H1 (cell line): ENCODE measurements at regions not wholly inside any gene's neighbourhood (a gene's known extent, or its start where the extent isn't known, plus 50 kb on each side); places are given as distances from the start of the nearest gene placed in this dataset.

Source experiments
- CBX8 ChIP-seq: fragments of 300-800, 300-1000 bp; sonication (generic); IDR thresholded peaks from 2 replicates; pipeline ENCODE4 v1.7.1; 2016; ENCODE audit warnings: low read depth, low read length, borderline replicate concordance
- CHD1 ChIP-seq: IDR thresholded peaks from 2 replicates; pipeline ENCODE4 v1.6.1; 2012; ENCODE audit warnings: low read depth, low read length, improper control_type of control experiment
- GTF2F1 ChIP-seq: IDR thresholded peaks from 2 replicates; pipeline ENCODE4 v1.6.1; 2012; ENCODE audit warnings: low read depth, low read length, improper control_type of control experiment, borderline replicate concordance
- HDAC2 ChIP-seq, 2 experiments: fragments of 300-600 bp in 1 of 2; sonication (generic) in 1 of 2; IDR thresholded peaks; 2 replicates each; pipeline ENCODE4 v1.6.1; 2011 to 2012; ENCODE audit warnings: low read depth in 2 of 2, low read length in 2 of 2, mild to moderate bottlenecking in 2 of 2, moderate library complexity in 2 of 2, borderline replicate concordance in 1 of 2, inconsistent platforms in 1 of 2
- POLR2A ChIP-seq, 2 experiments: IDR thresholded peaks; 1 replicate in 1 of 2; 2 replicates in 1 of 2; pipeline ENCODE4 v1.6.1; 2011; ENCODE audit warnings: low read depth in 2 of 2, low read length in 2 of 2, mild to moderate bottlenecking in 2 of 2; ENCODE audit errors: control extremely low read depth in 1 of 2
- TF ChIP-seq, protein P1 (sequence below), 3 experiments: IDR thresholded peaks; 1 replicate in 2 of 3; 2 replicates in 1 of 3; pipeline versions ENCODE4 v1.5.1 to v1.6.1; 2011; ENCODE audit warnings: low read length in 3 of 3, mild to moderate bottlenecking in 3 of 3, inconsistent platforms in 2 of 3, low read depth in 1 of 3, moderate library complexity in 1 of 3; ENCODE audit not compliant: insufficient read depth in 1 of 3; ENCODE audit errors: control extremely low read depth in 1 of 3
- TF ChIP-seq, protein P2 (sequence below): IDR thresholded peaks from 2 replicates; pipeline ENCODE4 v1.6.1; 2011; ENCODE audit warnings: low read length, improper control_type of control experiment
- TF ChIP-seq, protein P3 (sequence below): IDR thresholded peaks from 2 replicates; pipeline ENCODE4 v1.6.1; 2012; ENCODE audit warnings: low read length, inconsistent platforms

DNA sequence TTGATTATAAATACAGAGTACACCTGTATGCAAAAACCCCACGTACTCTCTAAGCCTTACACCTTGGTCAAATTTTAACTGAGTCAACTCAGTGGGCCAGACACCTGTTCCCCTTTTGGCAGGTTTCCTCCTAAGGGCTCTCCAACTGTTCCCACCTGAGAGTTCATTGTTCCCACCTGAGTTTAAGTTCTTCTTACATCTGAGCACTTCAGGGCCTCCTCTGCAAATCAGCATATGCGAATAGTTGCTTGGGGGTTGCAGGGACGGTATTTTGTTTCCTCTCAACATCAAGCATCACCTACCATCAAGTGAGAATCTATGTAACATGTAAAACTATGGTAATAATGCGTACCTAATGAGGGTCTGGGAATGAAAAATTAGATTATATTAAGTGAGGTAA, 300.0 kb downstream of the PIK3R1 start:
- TF ChIP-seq, protein P1, sequence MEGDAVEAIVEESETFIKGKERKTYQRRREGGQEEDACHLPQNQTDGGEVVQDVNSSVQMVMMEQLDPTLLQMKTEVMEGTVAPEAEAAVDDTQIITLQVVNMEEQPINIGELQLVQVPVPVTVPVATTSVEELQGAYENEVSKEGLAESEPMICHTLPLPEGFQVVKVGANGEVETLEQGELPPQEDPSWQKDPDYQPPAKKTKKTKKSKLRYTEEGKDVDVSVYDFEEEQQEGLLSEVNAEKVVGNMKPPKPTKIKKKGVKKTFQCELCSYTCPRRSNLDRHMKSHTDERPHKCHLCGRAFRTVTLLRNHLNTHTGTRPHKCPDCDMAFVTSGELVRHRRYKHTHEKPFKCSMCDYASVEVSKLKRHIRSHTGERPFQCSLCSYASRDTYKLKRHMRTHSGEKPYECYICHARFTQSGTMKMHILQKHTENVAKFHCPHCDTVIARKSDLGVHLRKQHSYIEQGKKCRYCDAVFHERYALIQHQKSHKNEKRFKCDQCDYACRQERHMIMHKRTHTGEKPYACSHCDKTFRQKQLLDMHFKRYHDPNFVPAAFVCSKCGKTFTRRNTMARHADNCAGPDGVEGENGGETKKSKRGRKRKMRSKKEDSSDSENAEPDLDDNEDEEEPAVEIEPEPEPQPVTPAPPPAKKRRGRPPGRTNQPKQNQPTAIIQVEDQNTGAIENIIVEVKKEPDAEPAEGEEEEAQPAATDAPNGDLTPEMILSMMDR (IDR thresholded peaks at IDR 0.05; ENCODE audit: control extremely low read depth in 1 of 3, insufficient read depth in 1 of 3, low read depth in 1 of 3, low read length in 3 of 3) = no peak
- TF ChIP-seq, protein P2, sequence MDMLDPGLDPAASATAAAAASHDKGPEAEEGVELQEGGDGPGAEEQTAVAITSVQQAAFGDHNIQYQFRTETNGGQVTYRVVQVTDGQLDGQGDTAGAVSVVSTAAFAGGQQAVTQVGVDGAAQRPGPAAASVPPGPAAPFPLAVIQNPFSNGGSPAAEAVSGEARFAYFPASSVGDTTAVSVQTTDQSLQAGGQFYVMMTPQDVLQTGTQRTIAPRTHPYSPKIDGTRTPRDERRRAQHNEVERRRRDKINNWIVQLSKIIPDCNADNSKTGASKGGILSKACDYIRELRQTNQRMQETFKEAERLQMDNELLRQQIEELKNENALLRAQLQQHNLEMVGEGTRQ = no peak
- no peak for TF ChIP-seq CBX8
- no peak for TF ChIP-seq GTF2F1
- TF ChIP-seq POLR2A (IDR thresholded peaks at IDR 0.05; ENCODE audit: control extremely low read depth in 1 of 2, low read depth in 2 of 2, low read length in 2 of 2) = no peak
- TF ChIP-seq CHD1 = no peak
- TF ChIP-seq, protein P3, sequence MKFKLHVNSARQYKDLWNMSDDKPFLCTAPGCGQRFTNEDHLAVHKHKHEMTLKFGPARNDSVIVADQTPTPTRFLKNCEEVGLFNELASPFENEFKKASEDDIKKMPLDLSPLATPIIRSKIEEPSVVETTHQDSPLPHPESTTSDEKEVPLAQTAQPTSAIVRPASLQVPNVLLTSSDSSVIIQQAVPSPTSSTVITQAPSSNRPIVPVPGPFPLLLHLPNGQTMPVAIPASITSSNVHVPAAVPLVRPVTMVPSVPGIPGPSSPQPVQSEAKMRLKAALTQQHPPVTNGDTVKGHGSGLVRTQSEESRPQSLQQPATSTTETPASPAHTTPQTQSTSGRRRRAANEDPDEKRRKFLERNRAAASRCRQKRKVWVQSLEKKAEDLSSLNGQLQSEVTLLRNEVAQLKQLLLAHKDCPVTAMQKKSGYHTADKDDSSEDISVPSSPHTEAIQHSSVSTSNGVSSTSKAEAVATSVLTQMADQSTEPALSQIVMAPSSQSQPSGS = no peak
- TF ChIP-seq HDAC2 (IDR thresholded peaks at IDR 0.05; ENCODE audit: borderline replicate concordance in 1 of 2, low read depth in 2 of 2, low read length in 2 of 2) = no peak
